ENCODE measurements at regions not wholly inside any gene's neighbourhood (a gene's known extent, or its start where the extent isn't known, plus 50 kb on each side); places are given as distances from the start of the nearest gene placed in this dataset.

GRCh38 chr4:140212194-140212593, 58.2 kb upstream of the MAML3 start:
- H3K4me3 ChIP-seq (ENCODE audit: low read depth, low read length), result no peak overlapping the region
- no peak for TF ChIP-seq CTCF (IDR thresholded peaks at IDR 0.05; ENCODE audit: low read depth, low read length)

GRCh38 chr4:140211693-140212092, 57.7 kb upstream of the MAML3 start:
- no peak for TF ChIP-seq CTCF (IDR thresholded peaks at IDR 0.05; ENCODE audit: low read depth, low read length)
- no peak overlapping the region for H3K4me3 ChIP-seq (ENCODE audit: low read depth, low read length)

- TF ChIP-seq CTCF (IDR thresholded peaks at IDR 0.05; ENCODE audit: low read depth, low read length), result no peak
Measured at GRCh38 chr4:140211161-140211560, 57.2 kb upstream of the MAML3 start.

GRCh38 chr4:140208921-140209320, 54.9 kb upstream of the MAML3 start:
- no peak for TF ChIP-seq CTCF (IDR thresholded peaks at IDR 0.05; ENCODE audit: low read depth, low read length)
- H3K4me3 ChIP-seq (ENCODE audit: low read depth, low read length), result no peak overlapping the region

More at GRCh38 chr4:140211161-140211560, 57.2 kb upstream of the MAML3 start:
- no peak overlapping the region for H3K4me3 ChIP-seq (ENCODE audit: low read depth, low read length)
